GM19463 (cell line): ENCODE measurements at regions not wholly inside any gene's neighbourhood (a gene's known extent, or its start where the extent isn't known, plus 50 kb on each side); places are given as distances from the start of the nearest gene placed in this dataset.
"Not testable (repeated sequence)": the region's sequence is repeated elsewhere in the genome, so short reads cannot be mapped to it uniquely, and the experiment has no call there.

Experiments used
- ATAC-seq: cut with Tn5 transposase; IDR thresholded peaks from one replicate; pipeline ENCODE4 v1.9.1; 2021; ENCODE audit warnings: mild to moderate bottlenecking, moderate library complexity; ENCODE audit not compliant: unreplicated experiment

DNA sequence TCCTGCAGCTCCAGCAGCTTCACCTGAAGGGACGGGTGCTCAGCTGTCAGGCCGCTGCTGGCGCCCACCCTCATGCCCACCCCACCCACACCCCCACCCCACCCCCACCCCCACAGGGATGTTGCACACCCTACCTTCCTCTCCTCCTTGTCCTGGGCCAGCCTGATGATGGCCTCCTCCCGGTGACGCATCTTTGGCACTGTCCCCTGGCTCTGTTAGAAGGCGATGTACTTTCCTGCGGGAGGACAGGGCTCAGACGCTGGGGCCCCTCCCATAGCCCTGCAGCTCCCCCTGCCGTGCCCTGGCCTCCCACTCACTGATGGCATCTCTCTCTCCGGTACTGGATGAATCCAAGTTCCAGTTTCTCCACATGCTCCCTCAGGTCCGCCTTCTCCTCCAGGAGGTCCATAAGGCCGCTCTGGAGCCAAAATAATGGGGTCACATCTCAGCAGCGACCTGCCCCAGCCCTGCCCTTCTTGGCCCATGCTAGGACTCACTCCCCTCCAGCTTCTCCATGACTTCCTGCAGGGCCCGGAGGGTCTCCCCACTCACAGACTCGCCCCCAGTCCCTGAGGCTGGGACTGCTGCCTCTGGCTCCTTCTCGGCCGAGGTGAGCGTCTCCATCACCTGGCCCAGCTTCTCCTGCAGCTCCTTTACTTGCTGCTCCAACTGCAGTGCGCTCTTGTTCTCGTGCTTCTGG, 55.2 kb downstream of the GOLGA8B start:
- ATAC-seq: not testable (repeated sequence)

DNA sequence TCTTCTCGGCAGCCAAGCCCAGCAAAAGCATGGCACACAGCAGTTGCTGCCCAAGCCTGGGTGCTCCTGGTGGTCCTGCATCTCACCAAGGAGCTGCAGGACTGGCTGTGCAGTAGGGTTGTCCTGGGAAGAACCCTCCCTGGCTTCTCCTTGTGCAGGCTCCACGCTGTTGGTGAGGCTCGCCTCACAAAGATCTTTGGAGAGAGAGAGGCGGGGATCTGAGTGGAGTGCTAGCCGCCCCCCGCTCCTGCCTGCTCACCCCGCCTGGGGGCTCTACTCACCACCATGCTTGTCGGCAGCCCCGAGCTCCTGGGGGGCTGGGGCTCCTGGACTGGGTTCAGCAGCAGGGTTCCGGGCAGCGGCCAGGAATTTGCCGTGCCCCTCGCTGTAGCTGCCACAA, 55.8 kb downstream of the GOLGA8B start:
- not testable (repeated sequence) for ATAC-seq

DNA sequence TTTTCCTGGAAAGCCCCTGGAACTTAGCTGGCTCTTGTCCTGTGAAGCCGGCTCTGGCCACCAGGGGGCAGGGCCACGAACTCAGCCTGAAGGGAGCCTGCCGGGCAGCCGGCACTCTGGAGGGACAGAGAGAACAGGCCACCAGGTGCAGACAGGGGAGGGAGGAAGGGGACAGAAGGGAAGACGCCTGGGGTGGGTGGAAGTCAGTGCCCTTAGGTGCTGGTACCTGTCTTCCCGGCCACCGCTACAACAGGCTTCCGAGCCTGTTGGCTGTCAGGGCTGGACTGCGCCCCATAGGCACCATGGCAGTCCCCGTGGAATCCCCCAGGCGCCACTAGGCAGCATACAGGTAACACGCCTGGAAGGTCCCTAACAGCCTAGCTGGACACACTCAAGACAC, 59.6 kb downstream of the GOLGA8B start:
- not testable (repeated sequence) for ATAC-seq

DNA sequence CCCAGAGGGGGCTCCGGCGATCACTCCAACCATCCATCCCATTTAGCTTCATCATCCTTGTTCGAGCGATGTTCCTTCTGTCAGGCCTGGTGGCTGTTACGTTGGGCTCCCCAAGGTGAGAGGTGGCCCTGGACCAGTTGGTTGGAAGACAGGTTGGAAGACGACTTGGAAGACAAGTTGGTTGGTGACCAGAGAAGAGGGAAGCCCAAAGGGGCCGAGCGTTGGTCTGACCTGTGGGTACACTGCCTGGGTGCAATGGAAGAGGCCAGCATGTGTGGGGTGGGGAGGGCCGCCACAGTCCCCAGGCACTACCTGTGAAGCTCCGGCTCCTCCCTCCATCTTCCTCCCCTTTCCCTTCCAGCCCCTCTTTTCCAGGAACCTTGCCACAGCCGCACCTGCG, 60.9 kb downstream of the GOLGA8B start:
- not testable (repeated sequence) for ATAC-seq

DNA sequence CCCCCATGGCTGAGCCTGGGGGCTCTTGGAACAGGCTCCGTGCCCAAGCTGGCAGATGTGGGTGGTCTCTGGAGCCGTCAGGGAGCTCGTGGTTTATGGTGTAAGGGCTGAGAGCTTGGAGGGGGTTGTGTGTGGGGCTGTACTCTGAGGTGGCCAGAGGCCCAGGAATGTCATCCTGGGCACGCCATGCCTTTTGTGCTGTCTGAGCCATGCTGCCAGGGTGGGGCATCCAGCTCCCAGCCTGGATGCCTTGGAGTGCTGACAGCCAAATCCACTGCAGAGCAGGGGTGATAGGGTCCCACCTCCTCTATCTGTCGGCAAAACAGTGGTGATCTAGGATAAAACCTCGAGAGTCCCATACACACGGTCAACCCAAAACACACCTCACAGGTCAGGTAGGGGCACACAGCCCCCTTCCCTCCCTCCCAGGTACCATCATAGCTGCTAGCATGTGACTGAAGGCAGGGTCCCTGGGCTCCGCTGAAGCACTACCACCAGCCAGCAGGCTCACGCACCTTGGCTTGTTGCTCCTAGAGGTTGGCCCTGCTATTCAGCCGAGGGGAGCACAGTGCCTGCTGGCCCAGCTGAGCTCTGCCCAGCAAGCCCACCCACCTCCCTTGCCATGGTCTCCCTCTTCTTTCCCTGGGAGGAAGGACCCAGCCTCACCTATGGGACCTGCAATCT, 61.5 kb downstream of the GOLGA8B start:
- ATAC-seq: not testable (repeated sequence)

DNA sequence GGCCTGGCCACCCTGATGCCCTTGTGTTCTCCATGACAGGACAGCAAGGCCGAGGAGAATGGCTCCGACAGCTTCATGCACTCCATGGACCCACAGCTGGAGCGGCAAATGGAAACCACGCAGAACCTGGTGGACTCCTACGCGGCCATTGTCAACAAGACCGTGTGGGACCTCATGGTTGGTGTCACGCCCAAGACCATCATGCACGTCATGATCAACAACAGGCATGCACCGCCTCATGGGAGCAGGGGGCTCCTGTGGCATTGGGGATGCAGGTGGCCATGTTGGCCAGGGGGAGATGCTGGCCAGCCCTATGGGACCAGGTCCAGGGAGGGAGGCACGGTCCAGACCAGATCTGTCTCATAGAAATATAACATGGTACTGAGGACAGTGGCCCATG, 62.9 kb downstream of the GOLGA8B start:
- no peak for ATAC-seq

DNA sequence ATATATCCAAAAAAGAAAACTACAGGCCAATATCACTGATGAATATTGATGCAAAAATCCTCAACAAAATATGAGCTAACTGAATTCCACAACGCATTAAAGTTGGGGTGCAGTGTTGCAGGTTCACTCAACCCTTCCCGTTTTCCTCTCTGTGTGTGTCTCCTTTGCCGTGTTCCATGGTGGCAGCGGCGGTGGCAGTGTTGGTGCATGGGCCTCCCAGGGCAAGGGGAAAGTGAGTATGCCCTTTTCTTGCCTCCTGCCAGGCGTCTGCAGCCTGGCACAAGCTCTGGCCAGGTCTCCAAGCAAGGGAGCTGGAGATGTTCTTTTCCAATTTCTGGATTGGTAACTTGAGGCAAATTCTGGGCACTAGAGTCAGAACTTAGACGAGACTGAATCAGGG, 63.4 kb downstream of the GOLGA8B start:
- ATAC-seq: not testable (repeated sequence)

DNA sequence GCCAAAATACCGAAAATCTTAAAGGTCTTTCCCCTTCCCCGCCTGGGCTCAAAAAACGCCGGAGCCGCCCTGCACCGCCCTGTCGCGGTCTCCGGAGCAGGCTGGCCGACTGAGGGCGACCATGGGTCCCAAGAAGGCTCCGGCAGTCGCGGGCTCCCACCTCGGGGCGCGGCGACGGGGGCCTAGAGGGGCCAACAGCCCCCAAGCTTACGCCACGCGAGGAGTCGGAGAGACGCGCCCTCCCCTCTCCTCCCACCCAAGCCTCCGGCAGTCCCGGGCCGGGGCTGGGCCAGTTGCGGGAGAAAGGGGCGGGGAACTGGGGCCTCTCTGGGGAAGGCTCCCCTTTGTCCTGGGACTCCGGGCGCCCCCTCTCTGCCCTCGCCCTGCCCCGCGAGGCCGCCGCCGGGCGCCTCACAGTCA, 69.2 kb downstream of the GOLGA8B start:
- ATAC-seq: peak; percentile 56

DNA sequence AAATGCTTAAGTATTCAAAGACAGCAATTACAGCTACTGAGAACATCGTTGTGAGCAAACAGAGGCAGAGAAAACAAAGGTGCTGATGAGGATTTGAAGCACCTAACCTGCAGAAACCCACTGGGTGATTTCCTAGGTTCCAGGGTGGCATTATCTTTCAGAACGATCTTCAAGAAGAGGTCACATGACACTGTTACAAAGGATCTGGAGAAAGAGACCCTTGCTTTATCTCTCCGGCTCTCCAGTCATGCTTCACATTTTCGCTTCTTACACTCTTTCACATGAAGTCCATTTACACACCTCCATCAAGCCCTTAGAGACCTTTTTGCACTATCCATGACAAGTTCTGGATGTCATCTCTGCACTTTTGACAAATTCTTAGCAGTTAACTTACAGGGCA, 70.8 kb downstream of the GOLGA8B start:
- ATAC-seq: no peak

DNA sequence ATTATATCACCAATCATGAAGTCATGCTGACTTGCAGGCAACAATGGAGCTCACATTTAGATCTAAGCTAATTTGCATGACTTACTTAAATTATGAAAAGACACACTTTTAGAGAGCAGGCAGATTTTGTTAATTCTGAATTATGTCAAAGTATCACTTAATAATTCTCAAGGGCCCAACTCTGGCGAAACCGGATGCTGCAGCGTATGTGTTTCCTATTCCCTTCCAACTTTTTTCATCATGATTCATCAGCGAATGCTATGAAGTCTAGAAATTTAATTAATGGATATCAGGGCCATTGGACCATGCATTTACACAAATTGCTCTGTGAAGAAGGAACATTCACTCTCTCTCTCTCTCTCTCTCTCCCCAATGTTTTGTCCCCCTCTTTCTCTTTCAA, 63.5 kb upstream of the GOLGA8A start:
- ATAC-seq: no peak

DNA sequence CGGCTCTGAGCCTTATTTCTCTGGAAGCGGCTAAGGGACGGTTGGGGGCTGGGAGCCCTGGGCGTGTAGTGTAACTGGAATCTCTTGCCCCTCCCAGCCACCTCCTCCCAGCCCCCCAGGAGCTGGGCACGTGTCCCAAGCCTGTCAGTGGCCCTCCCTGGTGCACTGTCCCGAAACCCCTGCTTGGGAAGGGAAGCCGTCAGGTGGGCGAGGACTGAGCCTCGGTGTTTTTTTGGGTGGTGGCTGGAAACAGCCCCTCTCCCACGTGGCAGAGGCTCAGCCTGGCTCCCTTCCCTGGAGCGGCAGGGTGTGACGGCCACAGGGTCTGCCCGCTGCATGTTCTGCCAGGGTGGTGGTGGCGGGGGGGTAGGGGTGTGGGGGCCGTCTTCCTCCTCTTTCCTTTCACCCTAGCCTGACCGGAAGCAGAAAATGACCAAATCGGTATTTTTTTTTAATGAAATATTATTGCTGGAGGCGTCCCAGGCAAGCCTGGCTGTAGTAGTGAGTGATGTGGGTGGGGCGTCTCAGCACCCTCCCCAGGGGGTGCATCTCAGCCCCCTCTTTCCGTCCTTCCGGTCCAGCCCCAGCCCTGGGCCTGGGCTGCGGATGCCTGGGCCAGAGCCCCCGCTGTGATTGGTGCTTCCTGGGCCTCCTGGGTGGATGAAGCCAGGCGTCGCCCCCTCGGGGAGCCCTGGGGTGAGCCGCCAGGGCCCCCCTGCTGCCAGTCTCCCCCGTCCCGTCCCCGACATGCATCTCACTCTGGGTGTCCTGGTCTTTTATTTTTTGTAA, 58.8 kb upstream of the GOLGA8A start:
- no peak for ATAC-seq

DNA sequence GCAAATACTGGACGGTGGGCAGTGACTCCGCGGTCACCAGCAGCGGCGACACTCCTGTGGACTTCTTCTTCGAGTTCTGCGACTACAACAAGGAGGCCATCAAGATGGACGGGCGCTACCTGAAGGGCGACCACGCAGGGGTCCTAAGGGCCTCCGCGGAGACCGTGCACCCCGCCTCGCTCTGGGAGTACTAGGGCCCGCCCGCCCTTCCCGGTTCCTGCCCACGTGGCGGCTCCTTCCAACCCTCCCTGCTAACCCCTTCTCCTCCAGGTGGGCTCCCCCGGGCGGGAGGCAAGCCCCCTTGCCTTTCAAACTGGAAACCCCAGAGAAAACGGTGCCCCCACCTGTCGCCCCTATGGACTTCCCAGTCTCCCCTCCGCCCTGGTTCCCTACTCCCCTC, 58.1 kb upstream of the GOLGA8A start:
- not testable (repeated sequence) for ATAC-seq

DNA sequence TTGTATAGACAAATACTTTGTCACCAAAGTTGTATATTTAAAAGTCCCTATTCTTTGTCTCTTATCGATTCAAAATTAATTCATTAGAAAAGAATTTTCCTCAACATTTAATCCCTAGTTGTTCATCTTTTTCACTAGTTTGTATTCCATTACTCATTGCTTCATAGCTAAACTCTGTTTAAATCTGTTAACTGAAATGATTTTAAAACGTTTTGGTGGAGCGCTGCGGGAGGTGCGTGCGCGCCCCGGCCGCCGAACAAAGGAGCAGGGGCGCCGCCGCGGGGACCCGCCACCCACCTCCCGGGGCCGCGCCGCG, 56.4 kb upstream of the GOLGA8A start:
- ATAC-seq: no peak

DNA sequence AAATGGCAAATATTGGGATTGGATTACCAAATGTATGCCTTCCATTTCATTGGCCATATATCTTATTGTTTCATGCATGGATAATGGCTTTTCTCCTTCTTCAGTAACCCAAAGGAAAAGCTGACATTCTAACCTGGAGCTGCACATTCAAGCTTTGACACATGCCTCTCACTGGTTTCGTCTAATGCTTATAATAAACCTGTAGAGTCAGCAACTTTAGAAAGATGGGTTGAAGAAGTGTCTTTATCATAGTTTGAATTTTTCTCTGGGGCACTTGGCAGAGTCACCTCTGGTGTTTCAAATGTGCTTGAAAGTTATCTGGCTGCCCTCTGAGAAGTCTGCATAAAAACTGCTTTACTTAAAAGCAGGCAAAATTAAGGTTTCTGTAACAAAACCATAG, 55.4 kb upstream of the GOLGA8A start:
- ATAC-seq: no peak

DNA sequence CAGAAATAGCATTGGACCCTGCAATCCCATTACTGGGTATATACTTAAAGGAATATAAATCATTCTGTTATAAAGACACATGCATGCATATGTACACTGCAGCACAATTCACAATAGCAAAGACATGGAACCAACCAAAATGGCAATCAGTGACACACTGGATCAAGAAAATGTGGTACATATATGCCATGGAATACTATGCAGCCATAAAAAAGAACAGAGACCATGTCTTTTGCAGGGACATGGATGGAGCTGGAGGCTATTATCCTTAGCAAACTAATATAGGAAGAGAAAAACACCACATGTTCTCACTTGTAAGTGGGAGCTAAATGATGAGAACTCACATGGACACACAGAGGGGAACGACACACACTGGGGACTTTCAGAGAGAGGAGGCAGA, 53.9 kb upstream of the GOLGA8A start:
- not testable (repeated sequence) for ATAC-seq

DNA sequence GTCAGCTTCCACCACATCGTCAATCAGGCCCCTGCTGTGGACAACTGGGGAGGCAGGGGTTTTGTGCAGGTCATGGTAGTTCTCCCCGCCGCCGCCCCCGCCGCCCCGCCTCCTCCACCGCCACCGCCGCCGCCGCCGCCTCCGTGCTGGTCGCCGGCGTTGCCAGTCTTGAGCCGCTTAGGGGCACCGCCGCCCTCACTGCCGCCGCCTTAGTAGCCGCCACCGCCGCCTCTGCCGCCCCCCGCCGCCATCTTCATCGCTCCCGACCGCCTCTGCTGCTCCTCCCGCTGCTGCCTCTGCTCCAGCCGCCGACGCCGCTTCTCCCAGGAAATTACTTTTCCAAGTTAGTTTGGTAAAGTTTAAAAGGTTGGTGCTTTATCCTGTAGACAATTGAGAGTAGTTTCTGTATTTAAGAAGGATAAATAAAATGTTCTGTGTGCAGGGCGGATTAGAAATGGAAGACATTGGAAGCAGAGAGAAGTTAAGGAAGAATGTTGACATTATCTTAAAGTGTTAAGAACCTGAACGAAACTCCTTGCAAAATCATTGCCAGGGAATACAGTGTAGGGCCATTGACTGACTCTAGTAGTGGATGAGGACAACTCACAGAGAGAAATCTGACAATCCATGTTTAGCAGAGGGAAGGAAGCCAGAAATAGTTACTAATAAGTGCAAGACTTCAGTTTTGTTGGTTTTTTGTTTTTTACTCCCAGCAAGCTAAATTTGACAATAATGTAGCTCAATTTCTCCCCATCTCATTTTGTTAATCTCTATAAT, 53.0 kb upstream of the GOLGA8A start:
- ATAC-seq: no peak

DNA sequence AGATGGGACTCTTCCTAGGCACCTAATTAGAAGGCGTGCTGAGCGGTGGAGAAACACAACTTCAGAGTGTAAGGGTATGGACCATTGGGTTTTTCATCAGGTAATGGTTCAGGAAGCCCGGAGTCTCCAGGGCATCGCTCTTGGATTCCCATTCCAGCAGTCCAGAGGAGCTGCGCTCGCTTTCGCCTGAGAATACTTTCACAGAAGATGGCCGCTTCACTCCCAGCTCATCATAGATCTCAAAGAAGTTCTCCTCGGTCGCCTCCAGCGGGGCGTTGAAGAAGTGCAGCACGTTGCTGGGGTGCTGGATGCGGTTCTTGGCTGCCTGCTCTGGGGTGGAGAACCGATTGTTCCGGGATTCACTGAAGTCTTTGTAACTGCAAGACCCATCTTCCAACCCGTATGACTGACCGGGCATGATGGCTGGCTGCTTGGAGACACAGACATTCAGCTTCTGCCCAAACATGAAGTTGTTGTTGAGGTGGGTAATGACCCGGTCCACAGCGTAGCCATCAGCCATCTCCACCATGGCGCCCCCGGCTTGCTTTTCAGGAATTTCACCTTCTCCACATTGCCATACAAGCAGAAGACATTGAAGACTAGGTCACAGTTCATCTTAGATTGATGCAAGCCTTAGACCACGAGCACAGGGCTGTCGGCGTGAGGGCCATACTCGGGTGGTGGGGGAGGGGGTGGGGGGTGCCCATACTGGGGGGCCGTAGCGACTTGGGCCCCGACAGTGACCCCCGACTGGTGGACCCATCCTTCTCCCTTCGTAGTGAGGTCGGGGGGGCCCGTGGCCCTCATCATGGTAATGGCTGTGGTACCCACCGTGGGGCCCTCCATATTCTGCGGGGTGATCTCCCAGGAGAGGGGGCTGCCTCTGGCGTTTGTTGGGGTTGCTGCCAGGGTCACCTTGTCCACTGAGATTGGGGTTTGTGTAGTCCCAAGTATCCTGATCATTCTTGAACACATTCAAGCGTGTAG, 51.7 kb upstream of the GOLGA8A start:
- ATAC-seq: not testable (repeated sequence)
